Liver (tissue), 3 donors: ENCODE measurements at regions not wholly inside any gene's neighbourhood (a gene's known extent, or its start where the extent isn't known, plus 50 kb on each side); places are given as distances from the start of the nearest gene placed in this dataset.

Source experiments
- CTCF ChIP-seq: fragments of 150-350 bp; IDR thresholded peaks from 2 replicates; pipeline ENCODE4 v1.5.1; 2017; ENCODE audit warnings: improper control_type of control experiment, low read depth, low read length; ENCODE audit not compliant: missing input control
- EGR1 ChIP-seq, 2 donors: IDR thresholded peaks; 2 replicates each; pipeline ENCODE4 v1.6.1; 2016 to 2018; ENCODE audit warnings: antibody characterized with exemption in 2 of 2, low read depth in 2 of 2
- GABPA ChIP-seq, 2 donors: IDR thresholded peaks in 1 of 2; conservative IDR thresholded peaks in 1 of 2; 2 replicates each; pipeline ENCODE4 v1.6.1; 2016; ENCODE audit warnings: antibody characterized with exemption in 2 of 2, mild to moderate bottlenecking in 1 of 2, moderate library complexity in 1 of 2
- MAX ChIP-seq: IDR thresholded peaks from 2 replicates; pipeline ENCODE4 v1.6.1; 2016; ENCODE audit warnings: antibody characterized with exemption
- RAD21 ChIP-seq, 2 donors: IDR thresholded peaks; 2 replicates each; pipeline ENCODE4 v1.6.1; 2016; ENCODE audit warnings: antibody characterized with exemption in 2 of 2, mild to moderate bottlenecking in 2 of 2
- SP1 ChIP-seq: IDR thresholded peaks from 2 replicates; pipeline ENCODE4 v1.6.1; 2018; ENCODE audit warnings: antibody characterized with exemption, mild to moderate bottlenecking
- TAF1 ChIP-seq: conservative IDR thresholded peaks from 2 replicates; pipeline ENCODE4 v1.6.1; 2016; ENCODE audit warnings: antibody characterized with exemption, mild to moderate bottlenecking
- donor health status: healthy.
- donor health status: healthy.

- TF ChIP-seq RAD21 (IDR thresholded peaks at IDR 0.05): no peak
- TF ChIP-seq CTCF: no peak
- no peak for TF ChIP-seq TAF1
- TF ChIP-seq GABPA (IDR thresholded peaks at IDR 0.05 in 1 of 2, conservative IDR thresholded peaks at IDR 0.05 in 1 of 2): no peak
- no peak for TF ChIP-seq MAX
- TF ChIP-seq SP1: no peak
- no peak for TF ChIP-seq EGR1 (IDR thresholded peaks at IDR 0.05; ENCODE audit: low read depth in 2 of 2)
These were observed 79.5 kb upstream of the SLCO4A1 start for GRCh38 chr20:62562831-62563230.
